IPS-15b (cell line): ENCODE measurements at regions not wholly inside any gene's neighbourhood (a gene's known extent, or its start where the extent isn't known, plus 50 kb on each side); places are given as distances from the start of the nearest gene placed in this dataset.

Source experiments
- H3K27me3 ChIP-seq: one replicate; pipeline ENCODE4 v1.6.1; 2013; ENCODE audit warnings: low read length; ENCODE audit not compliant: control insufficient read depth, insufficient read depth
- H3K36me3 ChIP-seq: one replicate; pipeline ENCODE4 v1.6.1; 2013; ENCODE audit warnings: low read length; ENCODE audit not compliant: control insufficient read depth, insufficient read depth
- H3K4me1 ChIP-seq: one replicate; pipeline ENCODE4 v1.6.1; 2013; ENCODE audit warnings: mild to moderate bottlenecking, low read length; ENCODE audit not compliant: control insufficient read depth, insufficient read depth
- H3K4me3 ChIP-seq: one replicate; pipeline ENCODE4 v1.5.1; 2013; ENCODE audit warnings: low read depth, low read length
- H3K9ac ChIP-seq: one replicate; pipeline ENCODE4 v1.6.1; 2013; ENCODE audit warnings: low read depth, mild to moderate bottlenecking, low read length
- H3K9me3 ChIP-seq: one replicate; pipeline ENCODE4 v1.6.1; 2013; ENCODE audit warnings: mild to moderate bottlenecking, low read length; ENCODE audit not compliant: control insufficient read depth, insufficient read depth

DNA sequence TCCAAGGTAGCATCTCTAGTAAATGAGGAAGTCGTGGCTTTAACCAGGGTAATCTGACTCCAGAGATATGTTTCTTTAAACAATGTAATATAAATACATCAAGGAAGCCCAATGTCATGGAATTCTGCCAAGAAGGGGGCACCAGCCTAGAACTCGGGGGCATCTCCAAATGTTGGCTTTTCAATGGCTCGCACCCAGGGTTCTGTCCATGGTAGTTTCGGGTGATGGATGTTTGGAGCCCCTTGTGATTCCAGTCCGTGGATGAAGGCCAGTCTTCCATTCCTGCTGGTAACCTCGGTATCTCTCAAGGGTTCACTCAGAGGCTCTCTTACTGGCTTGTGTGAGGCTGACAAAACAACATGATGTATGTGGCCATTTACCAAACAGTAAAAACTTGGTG, 91.7 kb upstream of the SPHKAP start:
- no peaks in the 10 kb centered on the region for H3K4me1 ChIP-seq
- H3K36me3 ChIP-seq = no peaks in the 10 kb centered on the region
- H3K27me3 ChIP-seq = no peaks in the 10 kb centered on the region
- H3K9me3 ChIP-seq = no peaks in the 10 kb centered on the region
- H3K9ac ChIP-seq = no peak overlapping the region
- H3K4me3 ChIP-seq = no peak overlapping the region

DNA sequence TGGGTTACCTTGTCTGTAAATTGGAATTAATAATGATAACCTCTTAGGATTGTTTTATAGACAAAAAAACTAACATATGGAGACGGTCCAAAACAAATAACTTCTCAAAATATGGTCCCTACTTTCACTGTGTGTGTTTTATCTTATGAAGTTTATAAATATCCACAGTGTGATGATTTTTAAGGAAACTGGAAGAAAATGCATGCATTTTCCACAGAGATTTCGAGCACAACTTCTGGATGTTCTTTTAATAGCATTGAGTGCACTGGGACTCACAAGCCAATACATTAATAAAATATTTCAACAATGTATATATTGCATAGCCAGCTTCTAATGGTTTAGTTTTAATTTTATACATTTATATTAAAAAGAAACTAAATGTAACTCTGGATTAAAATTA, 87.9 kb upstream of the SPHKAP start:
- no peaks in the 10 kb centered on the region for H3K27me3 ChIP-seq
- H3K4me3 ChIP-seq = no peak overlapping the region
- no peaks in the 10 kb centered on the region for H3K9me3 ChIP-seq
- H3K9ac ChIP-seq = no peak overlapping the region
- H3K4me1 ChIP-seq = no peaks in the 10 kb centered on the region
- H3K36me3 ChIP-seq = no peaks in the 10 kb centered on the region

DNA sequence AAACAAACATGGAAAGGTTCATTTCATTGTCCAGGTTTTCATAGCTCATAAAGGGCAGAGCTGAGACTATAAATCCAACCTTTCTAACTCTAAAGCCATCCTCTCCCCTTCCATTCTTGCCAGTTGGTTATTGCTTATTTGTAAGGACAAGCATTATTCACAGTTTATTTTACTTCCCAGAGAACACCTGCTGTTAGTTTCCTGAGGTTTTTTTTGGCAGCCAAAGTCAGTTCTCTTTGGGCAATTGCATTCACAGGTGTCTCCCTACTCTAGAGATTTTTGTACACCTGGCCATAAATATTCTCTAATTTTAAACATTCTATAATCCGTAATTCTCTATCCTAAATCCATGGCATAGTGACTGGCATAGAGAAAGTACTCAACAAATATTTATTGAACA, 87.3 kb upstream of the SPHKAP start:
- Histone ChIP-seq H3K9ac (no peak overlapping the region), H3K36me3 (no peaks in the 10 kb centered on the region), H3K4me3 (no peak overlapping the region), H3K9me3 (no peaks in the 10 kb centered on the region), H3K27me3 (no peaks in the 10 kb centered on the region), H3K4me1 (no peaks in the 10 kb centered on the region)

DNA sequence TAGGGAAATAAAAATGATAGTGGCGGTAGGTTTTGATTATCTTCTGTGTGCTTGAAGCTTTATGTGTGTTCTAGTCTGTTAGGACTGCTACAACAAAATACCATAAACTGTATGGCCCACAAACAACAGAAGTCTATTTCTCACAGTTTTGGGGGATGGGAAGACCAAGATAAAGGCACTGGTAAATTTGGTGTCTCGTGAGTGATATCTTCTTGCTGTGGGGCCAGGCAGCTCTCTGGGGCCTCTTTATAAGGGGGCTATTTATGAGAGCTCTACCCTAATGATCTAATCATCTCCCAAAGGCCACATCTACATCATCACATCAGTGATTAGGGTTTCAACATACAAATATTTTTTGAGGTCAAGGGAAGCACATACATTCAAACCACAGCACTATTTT, 86.8 kb upstream of the SPHKAP start:
- no peak overlapping the region for H3K9ac ChIP-seq
- no peaks in the 10 kb centered on the region for H3K27me3 ChIP-seq
- H3K4me3 ChIP-seq = no peak overlapping the region
- H3K36me3 ChIP-seq = no peaks in the 10 kb centered on the region
- H3K4me1 ChIP-seq = no peaks in the 10 kb centered on the region
- no peaks in the 10 kb centered on the region for H3K9me3 ChIP-seq

DNA sequence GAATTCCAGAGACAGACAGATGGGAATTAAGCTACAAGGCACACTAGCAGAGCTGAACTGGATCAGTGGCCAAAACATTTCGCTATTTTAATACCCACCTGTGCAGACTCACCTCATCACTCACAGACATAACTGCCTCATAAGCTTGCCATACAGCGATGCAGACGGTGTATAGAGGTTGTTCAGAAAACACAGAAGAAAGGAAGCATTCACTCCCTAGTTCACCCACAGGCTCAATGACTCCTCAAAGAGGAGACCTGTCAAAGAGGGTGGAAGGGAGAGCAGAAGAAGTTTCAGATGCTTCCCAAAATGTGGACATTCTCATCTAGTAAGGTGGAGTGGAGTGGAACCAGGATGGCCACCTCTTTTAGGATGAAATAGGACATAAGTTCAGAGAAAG, 81.7 kb upstream of the SPHKAP start:
- Histone ChIP-seq H3K9me3 (no peaks in the 10 kb centered on the region), H3K9ac (no peak overlapping the region), H3K4me3 (no peak overlapping the region), H3K27me3 (no peaks in the 10 kb centered on the region), H3K36me3 (no peaks in the 10 kb centered on the region), H3K4me1 (no peaks in the 10 kb centered on the region)

DNA sequence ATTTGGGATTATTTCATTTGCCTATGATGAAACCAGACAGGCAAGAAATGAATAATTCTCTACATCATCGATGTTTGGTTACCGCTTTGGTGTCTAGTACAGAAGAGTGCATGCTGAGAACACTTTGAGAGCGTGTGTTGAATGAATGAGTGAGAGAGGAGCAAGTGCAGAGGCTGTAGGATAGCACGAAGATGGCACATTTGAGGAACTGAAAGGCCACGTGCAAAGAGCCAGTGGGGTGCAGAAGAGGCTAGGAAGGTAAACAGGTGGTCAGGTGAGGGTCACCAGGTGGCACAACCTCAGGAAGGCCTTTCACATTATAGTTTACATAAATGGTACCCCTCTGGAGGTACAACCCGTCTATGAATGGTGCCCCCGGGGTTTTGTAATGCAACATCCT, 80.1 kb upstream of the SPHKAP start:
- Histone ChIP-seq H3K4me1 (no peaks in the 10 kb centered on the region), H3K4me3 (no peak overlapping the region), H3K27me3 (no peaks in the 10 kb centered on the region), H3K9ac (no peak overlapping the region), H3K36me3 (no peaks in the 10 kb centered on the region), H3K9me3 (no peaks in the 10 kb centered on the region)

DNA sequence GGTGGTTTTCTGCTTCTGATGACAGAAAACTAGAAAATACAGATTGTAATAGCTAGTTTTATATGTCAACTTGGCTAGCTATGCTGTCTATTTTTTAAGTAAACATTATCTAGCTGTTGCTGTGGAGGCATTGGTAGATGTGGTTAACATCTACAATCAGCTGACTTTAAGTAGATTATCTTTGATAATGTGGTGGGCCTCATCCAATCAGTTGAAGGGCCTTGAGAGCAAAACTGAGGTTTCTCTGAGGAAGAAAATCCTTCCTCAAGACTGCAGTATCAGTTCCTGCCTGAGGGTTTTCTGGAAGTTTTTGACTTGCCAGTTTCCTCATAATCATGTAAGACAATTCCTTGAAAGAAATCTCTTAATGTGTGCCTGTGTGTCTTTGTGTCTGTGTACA, 75.9 kb upstream of the SPHKAP start:
- Histone ChIP-seq H3K36me3 (no peaks in the 10 kb centered on the region), H3K9me3 (no peaks in the 10 kb centered on the region), H3K4me3 (no peak overlapping the region), H3K27me3 (no peaks in the 10 kb centered on the region), H3K4me1 (peaks cover 3% of the 10 kb centered on the region), H3K9ac (no peak overlapping the region)

DNA sequence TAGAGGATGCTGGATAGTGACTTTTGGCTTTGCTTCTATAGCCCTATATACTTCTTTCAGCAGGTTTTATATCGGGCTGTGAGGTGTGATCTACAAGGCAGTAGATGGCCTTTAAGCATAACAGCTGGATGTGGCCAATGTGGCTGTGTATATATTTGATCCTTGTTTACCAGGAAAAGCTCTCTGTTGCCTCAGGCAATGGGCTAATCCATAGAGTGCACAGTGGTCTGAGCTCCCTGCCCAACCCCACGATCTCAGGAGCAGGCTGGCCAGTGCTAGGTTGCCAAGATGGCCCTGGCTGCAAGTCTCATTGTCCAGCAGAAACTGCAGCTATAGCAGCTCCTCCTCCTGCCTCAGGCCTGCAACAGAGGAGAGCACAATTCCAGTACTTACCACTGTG, 72.3 kb upstream of the SPHKAP start:
- Histone ChIP-seq H3K9ac (no peak overlapping the region), H3K4me3 (no peak overlapping the region), H3K9me3 (no peaks in the 10 kb centered on the region), H3K4me1 (peaks cover 3% of the 10 kb centered on the region), H3K27me3 (no peaks in the 10 kb centered on the region), H3K36me3 (no peaks in the 10 kb centered on the region)

DNA sequence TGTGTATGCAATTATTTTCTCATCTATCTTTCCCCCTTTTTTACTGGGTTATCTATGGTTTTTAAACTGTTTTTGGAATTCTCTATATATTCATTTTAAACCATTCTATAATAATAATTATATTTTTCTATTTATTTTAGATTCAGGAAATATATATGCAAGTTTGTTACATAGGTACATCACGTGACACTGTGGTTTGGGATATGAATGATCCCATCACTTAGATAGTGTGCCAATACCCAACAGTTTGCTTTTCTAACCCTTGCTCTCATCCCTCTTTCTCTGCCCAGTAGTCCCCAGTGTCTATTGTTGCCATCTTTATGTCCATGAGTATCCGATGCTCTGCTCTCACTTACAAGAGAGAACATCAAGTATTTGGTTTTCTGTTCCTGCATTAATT, 65.8 kb upstream of the SPHKAP start:
- Histone ChIP-seq H3K9ac (no peak overlapping the region), H3K27me3 (no peaks in the 10 kb centered on the region), H3K9me3 (no peaks in the 10 kb centered on the region), H3K4me1 (no peaks in the 10 kb centered on the region), H3K4me3 (no peak overlapping the region), H3K36me3 (no peaks in the 10 kb centered on the region)

DNA sequence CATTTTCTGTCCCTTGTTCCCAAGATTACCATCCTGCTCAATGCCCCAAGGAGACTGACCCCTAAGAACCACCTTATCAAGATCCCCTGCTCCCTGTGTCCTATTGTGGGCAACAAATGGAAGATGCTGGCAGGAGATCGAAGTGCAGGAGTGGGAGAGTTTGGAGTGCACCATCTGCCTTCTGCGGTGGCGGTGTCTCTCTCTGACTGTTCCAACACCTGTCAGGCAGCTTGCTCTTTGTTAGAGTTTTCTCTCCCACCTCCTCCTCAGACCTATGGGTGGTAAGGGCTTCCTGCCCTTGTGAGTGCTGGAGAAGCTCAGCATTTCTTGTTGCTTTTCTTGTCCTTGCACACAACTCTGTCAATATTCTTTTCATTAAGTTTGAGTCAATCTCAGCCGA, 64.1 kb upstream of the SPHKAP start:
- no peak overlapping the region for H3K9ac ChIP-seq
- no peak overlapping the region for H3K4me3 ChIP-seq
- no peaks in the 10 kb centered on the region for H3K4me1 ChIP-seq
- no peaks in the 10 kb centered on the region for H3K9me3 ChIP-seq
- no peaks in the 10 kb centered on the region for H3K27me3 ChIP-seq
- no peaks in the 10 kb centered on the region for H3K36me3 ChIP-seq

DNA sequence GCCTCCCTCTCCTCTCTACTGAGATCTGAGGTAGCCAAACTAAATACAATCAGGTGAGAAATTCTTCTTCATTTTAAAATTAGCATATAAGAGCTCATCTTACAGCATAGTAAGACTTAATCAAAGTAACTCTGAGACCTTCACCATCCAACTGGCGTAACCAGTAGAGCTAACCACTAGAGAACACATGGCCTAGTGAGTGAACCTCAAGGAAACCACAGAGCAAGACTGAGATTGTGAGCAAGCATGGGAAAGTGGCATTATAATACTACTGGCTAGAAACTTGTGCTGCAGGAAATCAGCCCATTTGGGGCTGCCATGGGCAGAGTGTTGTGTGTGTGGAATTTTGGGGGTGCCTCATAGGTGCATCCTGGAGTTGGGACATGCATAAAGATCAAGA, 61.1 kb upstream of the SPHKAP start:
- Histone ChIP-seq H3K4me1 (no peaks in the 10 kb centered on the region), H3K27me3 (no peaks in the 10 kb centered on the region), H3K4me3 (no peak overlapping the region), H3K36me3 (no peaks in the 10 kb centered on the region), H3K9me3 (no peaks in the 10 kb centered on the region), H3K9ac (no peak overlapping the region)

DNA sequence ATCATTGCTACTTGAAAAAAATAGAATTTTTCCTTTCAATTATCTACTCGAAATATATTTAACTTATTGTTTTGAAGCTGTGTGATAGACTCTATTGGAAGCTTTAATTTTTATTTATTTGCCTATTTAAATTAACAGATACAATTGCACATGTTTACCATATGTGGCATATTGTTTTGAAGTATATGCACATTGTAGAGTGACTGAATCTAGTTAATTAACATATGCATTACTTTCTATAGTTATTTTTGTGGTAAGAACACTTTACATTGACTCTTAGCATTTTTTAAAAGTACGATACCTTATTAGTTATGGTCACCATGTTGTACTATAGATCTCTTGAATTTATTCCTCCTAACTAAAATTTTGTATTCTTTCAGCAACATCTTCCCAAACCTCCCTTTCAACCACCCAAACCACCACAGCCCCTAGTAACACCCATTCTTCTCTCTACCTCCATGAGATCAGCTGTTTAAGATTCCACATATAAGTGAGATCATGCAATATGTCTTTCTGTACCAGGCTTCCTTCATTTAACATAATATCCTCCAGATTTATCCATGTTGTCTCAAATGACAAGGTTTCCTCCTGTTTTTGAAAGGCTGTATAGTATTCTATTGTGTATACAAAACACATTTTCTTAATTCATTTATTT, 58.5 kb upstream of the SPHKAP start:
- no peak overlapping the region for H3K9ac ChIP-seq
- no peaks in the 10 kb centered on the region for H3K9me3 ChIP-seq
- no peak overlapping the region for H3K4me3 ChIP-seq
- H3K4me1 ChIP-seq = no peaks in the 10 kb centered on the region
- H3K36me3 ChIP-seq = no peaks in the 10 kb centered on the region
- no peaks in the 10 kb centered on the region for H3K27me3 ChIP-seq
